Right lobe of liver (tissue), 4 donors: ENCODE measurements at regions not wholly inside any gene's neighbourhood (a gene's known extent, or its start where the extent isn't known, plus 50 kb on each side); places are given as distances from the start of the nearest gene placed in this dataset.

Experiments
- POLR2A ChIP-seq: fragments of 450-650 bp; IDR thresholded peaks from one replicate; pipeline ENCODE4 v1.6.1; 2017; ENCODE audit warnings: antibody characterized with exemption, mild to moderate bottlenecking
- TF ChIP-seq, protein P1 (sequence below), 4 donors: fragments of 200-600 bp in 3 of 4; fragments of 450-650 bp in 1 of 4; IDR thresholded peaks; one replicate each; pipeline versions ENCODE4 v1.5.1 to v1.8.0; 2016 to 2022; ENCODE audit warnings: antibody characterized with exemption in 4 of 4, mild to moderate bottlenecking in 2 of 4
- donor health status: DM: no; HTN: no; CAD: no.
- donor health status: DM: no; HTN: no; CAD: no.
- donor health status: DM: no; HTN: yes; CAD: no.

- TF ChIP-seq, protein P1, sequence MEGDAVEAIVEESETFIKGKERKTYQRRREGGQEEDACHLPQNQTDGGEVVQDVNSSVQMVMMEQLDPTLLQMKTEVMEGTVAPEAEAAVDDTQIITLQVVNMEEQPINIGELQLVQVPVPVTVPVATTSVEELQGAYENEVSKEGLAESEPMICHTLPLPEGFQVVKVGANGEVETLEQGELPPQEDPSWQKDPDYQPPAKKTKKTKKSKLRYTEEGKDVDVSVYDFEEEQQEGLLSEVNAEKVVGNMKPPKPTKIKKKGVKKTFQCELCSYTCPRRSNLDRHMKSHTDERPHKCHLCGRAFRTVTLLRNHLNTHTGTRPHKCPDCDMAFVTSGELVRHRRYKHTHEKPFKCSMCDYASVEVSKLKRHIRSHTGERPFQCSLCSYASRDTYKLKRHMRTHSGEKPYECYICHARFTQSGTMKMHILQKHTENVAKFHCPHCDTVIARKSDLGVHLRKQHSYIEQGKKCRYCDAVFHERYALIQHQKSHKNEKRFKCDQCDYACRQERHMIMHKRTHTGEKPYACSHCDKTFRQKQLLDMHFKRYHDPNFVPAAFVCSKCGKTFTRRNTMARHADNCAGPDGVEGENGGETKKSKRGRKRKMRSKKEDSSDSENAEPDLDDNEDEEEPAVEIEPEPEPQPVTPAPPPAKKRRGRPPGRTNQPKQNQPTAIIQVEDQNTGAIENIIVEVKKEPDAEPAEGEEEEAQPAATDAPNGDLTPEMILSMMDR (IDR thresholded peaks at IDR 0.05), result no peak
- no peak for TF ChIP-seq POLR2A
These were observed 362.6 kb downstream of the KLF5 start for GRCh38 chr13:73421310-73421912.
